K562 (cell line): ENCODE measurements at regions not wholly inside any gene's neighbourhood (a gene's known extent, or its start where the extent isn't known, plus 50 kb on each side); places are given as distances from the start of the nearest gene placed in this dataset.

Source experiments
- ATAC-seq: fragments of 200-7000 bp; cut with Tn5 transposase; 3 replicates; pipeline ENCODE4 v1.9.1; 2020; ENCODE audit warnings: moderate library complexity
- BruUV-seq: library from RNA; stranded (reverse); fragments of 400-500 nt; replicated peaks from 2 replicates; lab custom pipeline; 2021; lab: Mats Ljungman, UMichigan
- CTCF ChIA-PET: fragments of 300-600 bp; formaldehyde crosslinking; extraction: SDS; loops from one replicate; lab custom pipeline; 2021; ENCODE audit warnings: low intra/inter-chr PET ratio; lab: Yijun Ruan, JAX
- POLR2A ChIA-PET: fragments of 300-600, 350-650 bp; sonication (Branson Sonifier 250); formaldehyde crosslinking; extraction: SDS; loops from one replicate; lab custom pipeline; 2021; ENCODE audit warnings: antibody characterized with exemption, inconsistent platforms; lab: Yijun Ruan, JAX
- DNase-seq, 4 experiments: peaks; one replicate each; pipeline versions ENCODE4 v3.0.0 to v3.0.0-alpha.2; 2011 to 2018; ENCODE audit warnings: low spot score in 3 of 4, mixed read lengths in 3 of 4; ENCODE audit errors: extremely low read depth in 1 of 4
- FAIRE-seq: peaks from 2 replicates; lab custom pipeline; 2011; peaks lifted over from hg19 to GRCh38; lab: Jason Lieb, UNC
- H2AFZ ChIP-seq: 2 replicates; pipeline ENCODE4 v1.6.0; 2011; ENCODE audit warnings: low read depth, low read length, control low read depth, inconsistent platforms
- H3K27ac ChIP-seq: fragments of 200-600 bp; 3 replicates; pipeline ENCODE4 v1.8.0; 2011; ENCODE audit warnings: low read depth, mild to moderate bottlenecking, control low read depth, inconsistent platforms, low read length, moderate library complexity, mixed read lengths; ENCODE audit errors: extremely low read depth
- H3K27me3 ChIP-seq, 2 experiments: fragments of 300-600 bp in 1 of 2; 2 replicates in 1 of 2; 3 replicates in 1 of 2; pipeline versions ENCODE4 v1.6.0 to v1.8.0; 2011; ENCODE audit warnings: inconsistent platforms in 2 of 2, low read length in 2 of 2, mild to moderate bottlenecking in 1 of 2, mixed read lengths in 1 of 2, moderate library complexity in 1 of 2; ENCODE audit not compliant: control insufficient read depth in 2 of 2, insufficient read depth in 2 of 2
- H3K36me3 ChIP-seq: fragments of 300-600 bp; 3 replicates; pipeline ENCODE4 v1.8.0; 2011; ENCODE audit warnings: mild to moderate bottlenecking, low read length, inconsistent platforms; ENCODE audit not compliant: control insufficient read depth, insufficient read depth
- H3K4me1 ChIP-seq, 2 experiments: fragments of 200-600 bp in 1 of 2; replicated peaks in 1 of 2; 2 replicates in 1 of 2; 3 replicates in 1 of 2; pipeline versions ENCODE4 v1.5.1 to v1.8.0; 2011; ENCODE audit warnings: inconsistent platforms in 2 of 2, low read length in 2 of 2, mild to moderate bottlenecking in 1 of 2, mixed read lengths in 1 of 2, moderate library complexity in 1 of 2; ENCODE audit not compliant: control insufficient read depth in 2 of 2, insufficient read depth in 2 of 2
- H3K4me2 ChIP-seq: 2 replicates; pipeline ENCODE4 v1.6.1; 2011; ENCODE audit warnings: low read length, control low read depth, inconsistent platforms, mixed read lengths; ENCODE audit not compliant: insufficient read depth
- H3K4me3 ChIP-seq: fragments of 200-600 bp; sonication (generic), shearing (Covaris generic); 2 replicates; pipeline ENCODE4 v1.5.1; 2016; ENCODE audit warnings: control low read depth, inconsistent platforms
- H3K79me2 ChIP-seq: fragments of 200-600 bp; 3 replicates; pipeline ENCODE4 v1.8.0; 2011; ENCODE audit warnings: low read length, inconsistent platforms; ENCODE audit not compliant: control insufficient read depth, insufficient read depth
- H3K9ac ChIP-seq, 2 experiments: 2 replicates each; pipeline versions ENCODE4 v1.6.0 to v1.6.1; 2011; ENCODE audit warnings: low read depth in 2 of 2, low read length in 2 of 2, control low read depth in 1 of 2, inconsistent platforms in 1 of 2, mild to moderate bottlenecking in 1 of 2, mixed read lengths in 1 of 2; ENCODE audit not compliant: insufficient read depth in 1 of 2
- H3K9me1 ChIP-seq: one replicate; pipeline ENCODE4 v1.6.0; 2011; ENCODE audit warnings: inconsistent platforms, mild to moderate bottlenecking, low read length, moderate library complexity; ENCODE audit not compliant: control insufficient read depth, insufficient read depth
- H3K9me3 ChIP-seq: replicated peaks from 2 replicates; pipeline ENCODE4 v1.5.1; 2011; ENCODE audit warnings: low read depth, low read length, inconsistent platforms; ENCODE audit not compliant: control insufficient read depth, insufficient read depth
- H4K20me1 ChIP-seq: replicated peaks from 2 replicates; pipeline ENCODE4 v1.6.1; 2011; ENCODE audit warnings: low read length, inconsistent platforms, mixed read lengths; ENCODE audit not compliant: control insufficient read depth, insufficient read depth
- ARHGAP35 ChIP-seq: fragments of 450-650 bp; IDR thresholded peaks from 2 replicates; pipeline ENCODE4 v1.6.1; 2018; ENCODE audit not compliant: partially characterized antibody
- BDP1 ChIP-seq: IDR thresholded peaks from 3 replicates; pipeline ENCODE4 v1.6.1; 2011; ENCODE audit not compliant: insufficient read length, insufficient read depth
- CBFA2T3 ChIP-seq: fragments of 450-650 bp; IDR thresholded peaks from 2 replicates; pipeline ENCODE4 v1.6.1; 2017
- JUND ChIP-seq, 2 experiments: IDR thresholded peaks; 2 replicates in 1 of 2; 3 replicates in 1 of 2; pipeline ENCODE4 v1.6.1; 2011; ENCODE audit warnings: borderline replicate concordance in 2 of 2, low read depth in 2 of 2, low read length in 2 of 2, improper control_type of control experiment in 1 of 2, missing biosample characterization in 1 of 2, missing genetic modification characterization in 1 of 2, missing genetic modification reagents in 1 of 2
- MAFK ChIP-seq: IDR thresholded peaks from 2 replicates; pipeline ENCODE4 v1.6.1; 2011; ENCODE audit warnings: low read length, improper control_type of control experiment
- MLLT1 ChIP-seq, 2 experiments: fragments of 450-650 bp; IDR thresholded peaks; 2 replicates each; pipeline ENCODE4 v1.6.1; 2016
- NELFE ChIP-seq: IDR thresholded peaks from 2 replicates; pipeline ENCODE4 v1.6.1; 2011; ENCODE audit warnings: mild to moderate bottlenecking; ENCODE audit not compliant: insufficient read depth, insufficient read length
- POLR2G ChIP-seq: fragments of 200-400 bp; formaldehyde crosslinking; IDR thresholded peaks from 2 replicates; pipeline ENCODE4 v1.6.1; 2017; ENCODE audit warnings: low read depth, mild to moderate bottlenecking, antibody characterized with exemption, low read length, moderate library complexity
- SETDB1 ChIP-seq: IDR thresholded peaks from one replicate; pipeline ENCODE4 v1.6.1; 2012; ENCODE audit warnings: low read length, control low read depth, inconsistent platforms
- WHSC1 ChIP-seq: IDR thresholded peaks from one replicate; pipeline ENCODE4 v1.6.1; 2012; ENCODE audit warnings: low read length, control low read depth, inconsistent platforms
- ZNF639 ChIP-seq, 2 experiments: fragments of 200-800 bp in 1 of 2; sonication (Bioruptor generic) in 1 of 2; sonication (generic) in 1 of 2; formaldehyde crosslinking in 1 of 2; IDR thresholded peaks in 1 of 2; conservative IDR thresholded peaks in 1 of 2; 2 replicates each; pipeline versions ENCODE4 v1.5.0 to v1.6.1; 2016 to 2020; ENCODE audit warnings: missing compliant biosample characterization in 1 of 2, missing genetic modification characterization in 1 of 2, missing genetic modification reagents in 1 of 2
- ZNF785 ChIP-seq: fragments of 250-450 bp; sonication (Bioruptor Pico); IDR thresholded peaks from 2 replicates; pipeline ENCODE4 v1.4.0; 2020; ENCODE audit warnings: mild to moderate bottlenecking
- WGBS: fragments of 100-300 bp; shearing (Covaris generic); methylation state at CpG from one replicate; pipeline ENCODE4 v1.1.6; 2016; ENCODE audit warnings: low coverage, mixed read lengths; ENCODE audit not compliant: insufficient coverage; ENCODE audit errors: missing lambda C conversion rate; 5-methylcytosine and 5-hydroxymethylcytosine counted together
- in situ Hi-C: fragments of 300-500 bp; cut with MboI; formaldehyde crosslinking; loops from 4 replicates; pipeline ENCODE4 v1.15.0; 2018; ENCODE audit warnings: inconsistent platforms, mixed read lengths
- intact Hi-C: fragments of 100-400 bp; cut with micrococcal nuclease; formaldehyde crosslinking; loops from 2 replicates; pipeline ENCODE4 v1.14.2; 2022
- TF ChIP-seq, protein P1 (sequence below): fragments of 250-450 bp; sonication (Bioruptor Pico); IDR thresholded peaks from 2 replicates; pipeline ENCODE4 v1.4.0; 2020; ENCODE audit warnings: mild to moderate bottlenecking, moderate library complexity, borderline replicate concordance
- TF ChIP-seq, protein P2 (sequence below): sonication (generic); formaldehyde crosslinking; IDR thresholded peaks from 2 replicates; pipeline ENCODE4 v1.8.0; 2022; ENCODE audit warnings: mild to moderate bottlenecking, missing genetic modification reagents, borderline replicate concordance

GRCh38 chr11:29200791-29201562, 815.9 kb downstream of the KCNA4 start:
- ATAC-seq, result no peak
- no peak overlapping the region for H3K9ac ChIP-seq
- in situ Hi-C loops (no loop called here), intact Hi-C loops (no loop called here)
- no peak overlapping the region for H3K4me3 ChIP-seq
- no peak overlapping the region for H2AFZ ChIP-seq
- no peaks in the 10 kb centered on the region for H3K79me2 ChIP-seq
- no peaks in the 10 kb centered on the region for H3K4me1 ChIP-seq
- H3K4me2 ChIP-seq, result no peak overlapping the region
- no peak for DNase-seq
- H3K27me3 ChIP-seq, result no peaks in the 10 kb centered on the region
- FAIRE-seq, result no peak
- H3K27ac ChIP-seq, result no peak overlapping the region
- no TSS peak for BruUV-seq
- H3K36me3 ChIP-seq, result no peaks in the 10 kb centered on the region
- H3K9me1 ChIP-seq, result no peaks in the 10 kb centered on the region
- no peaks in the 10 kb centered on the region for H4K20me1 ChIP-seq
- under 1% methylated on average over 11 of the region's 11 CpGs for WGBS
- ChIA-PET POLR2A (no interaction called here), CTCF (no interaction called here)
- no peaks in the 10 kb centered on the region for H3K9me3 ChIP-seq
- TF ChIP-seq ZNF785 (CRISPR knock-in tag) (no peak), MLLT1 (IDR thresholded peaks at IDR 0.05) (no peak), JUND (IDR thresholded peaks at IDR 0.05; ENCODE audit: borderline replicate concordance, low read depth, low read length) (no peak), JUND (tag; IDR thresholded peaks at IDR 0.05; ENCODE audit: borderline replicate concordance, low read depth, low read length) (no peak), CBFA2T3 (no peak), WHSC1 (no peak), MAFK (no peak), ARHGAP35 (no peak), BDP1 (no peak), POLR2G (no peak), ZNF639 (CRISPR knock-in tag; conservative IDR thresholded peaks at IDR 0.05 in 1 of 2, IDR thresholded peaks at IDR 0.05 in 1 of 2) (no peak), NELFE (no peak), SETDB1 (no peak)
- TF ChIP-seq, protein P1, sequence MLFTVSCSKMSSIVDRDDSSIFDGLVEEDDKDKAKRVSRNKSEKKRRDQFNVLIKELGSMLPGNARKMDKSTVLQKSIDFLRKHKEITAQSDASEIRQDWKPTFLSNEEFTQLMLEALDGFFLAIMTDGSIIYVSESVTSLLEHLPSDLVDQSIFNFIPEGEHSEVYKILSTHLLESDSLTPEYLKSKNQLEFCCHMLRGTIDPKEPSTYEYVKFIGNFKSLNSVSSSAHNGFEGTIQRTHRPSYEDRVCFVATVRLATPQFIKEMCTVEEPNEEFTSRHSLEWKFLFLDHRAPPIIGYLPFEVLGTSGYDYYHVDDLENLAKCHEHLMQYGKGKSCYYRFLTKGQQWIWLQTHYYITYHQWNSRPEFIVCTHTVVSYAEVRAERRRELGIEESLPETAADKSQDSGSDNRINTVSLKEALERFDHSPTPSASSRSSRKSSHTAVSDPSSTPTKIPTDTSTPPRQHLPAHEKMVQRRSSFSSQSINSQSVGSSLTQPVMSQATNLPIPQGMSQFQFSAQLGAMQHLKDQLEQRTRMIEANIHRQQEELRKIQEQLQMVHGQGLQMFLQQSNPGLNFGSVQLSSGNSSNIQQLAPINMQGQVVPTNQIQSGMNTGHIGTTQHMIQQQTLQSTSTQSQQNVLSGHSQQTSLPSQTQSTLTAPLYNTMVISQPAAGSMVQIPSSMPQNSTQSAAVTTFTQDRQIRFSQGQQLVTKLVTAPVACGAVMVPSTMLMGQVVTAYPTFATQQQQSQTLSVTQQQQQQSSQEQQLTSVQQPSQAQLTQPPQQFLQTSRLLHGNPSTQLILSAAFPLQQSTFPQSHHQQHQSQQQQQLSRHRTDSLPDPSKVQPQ (CRISPR knock-in tag), result no peak
- TF ChIP-seq, protein P2, sequence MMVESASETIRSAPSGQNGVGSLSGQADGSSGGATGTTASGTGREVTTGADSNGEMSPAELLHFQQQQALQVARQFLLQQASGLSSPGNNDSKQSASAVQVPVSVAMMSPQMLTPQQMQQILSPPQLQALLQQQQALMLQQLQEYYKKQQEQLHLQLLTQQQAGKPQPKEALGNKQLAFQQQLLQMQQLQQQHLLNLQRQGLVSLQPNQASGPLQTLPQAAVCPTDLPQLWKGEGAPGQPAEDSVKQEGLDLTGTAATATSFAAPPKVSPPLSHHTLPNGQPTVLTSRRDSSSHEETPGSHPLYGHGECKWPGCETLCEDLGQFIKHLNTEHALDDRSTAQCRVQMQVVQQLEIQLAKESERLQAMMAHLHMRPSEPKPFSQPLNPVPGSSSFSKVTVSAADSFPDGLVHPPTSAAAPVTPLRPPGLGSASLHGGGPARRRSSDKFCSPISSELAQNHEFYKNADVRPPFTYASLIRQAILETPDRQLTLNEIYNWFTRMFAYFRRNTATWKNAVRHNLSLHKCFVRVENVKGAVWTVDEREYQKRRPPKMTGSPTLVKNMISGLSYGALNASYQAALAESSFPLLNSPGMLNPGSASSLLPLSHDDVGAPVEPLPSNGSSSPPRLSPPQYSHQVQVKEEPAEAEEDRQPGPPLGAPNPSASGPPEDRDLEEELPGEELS (CRISPR knock-in tag), result no peak
